ENCODE measurements at regions not wholly inside any gene's neighbourhood (a gene's known extent, or its start where the extent isn't known, plus 50 kb on each side); places are given as distances from the start of the nearest gene placed in this dataset.
A peak's percentile ranks its signal among the peaks of the same experiment; 100 is the strongest.

- H3K4me3 ChIP-seq (ENCODE audit: low read length): peak overlapping the region; percentile 34; the same call in 1 of the 2 replicates
- H3K4me1 ChIP-seq (ENCODE audit: control insufficient read depth, low read length): peaks cover 54% of the 10 kb centered on the region
- TF ChIP-seq, protein P1, sequence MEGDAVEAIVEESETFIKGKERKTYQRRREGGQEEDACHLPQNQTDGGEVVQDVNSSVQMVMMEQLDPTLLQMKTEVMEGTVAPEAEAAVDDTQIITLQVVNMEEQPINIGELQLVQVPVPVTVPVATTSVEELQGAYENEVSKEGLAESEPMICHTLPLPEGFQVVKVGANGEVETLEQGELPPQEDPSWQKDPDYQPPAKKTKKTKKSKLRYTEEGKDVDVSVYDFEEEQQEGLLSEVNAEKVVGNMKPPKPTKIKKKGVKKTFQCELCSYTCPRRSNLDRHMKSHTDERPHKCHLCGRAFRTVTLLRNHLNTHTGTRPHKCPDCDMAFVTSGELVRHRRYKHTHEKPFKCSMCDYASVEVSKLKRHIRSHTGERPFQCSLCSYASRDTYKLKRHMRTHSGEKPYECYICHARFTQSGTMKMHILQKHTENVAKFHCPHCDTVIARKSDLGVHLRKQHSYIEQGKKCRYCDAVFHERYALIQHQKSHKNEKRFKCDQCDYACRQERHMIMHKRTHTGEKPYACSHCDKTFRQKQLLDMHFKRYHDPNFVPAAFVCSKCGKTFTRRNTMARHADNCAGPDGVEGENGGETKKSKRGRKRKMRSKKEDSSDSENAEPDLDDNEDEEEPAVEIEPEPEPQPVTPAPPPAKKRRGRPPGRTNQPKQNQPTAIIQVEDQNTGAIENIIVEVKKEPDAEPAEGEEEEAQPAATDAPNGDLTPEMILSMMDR (IDR thresholded peaks at IDR 0.05; ENCODE audit: low read depth, low read length, poor library complexity, severe bottlenecking): no peak
- TF ChIP-seq EZH2phosphoT487 (IDR thresholded peaks at IDR 0.05; ENCODE audit: borderline replicate concordance, low read length): no peak
- H3K27ac ChIP-seq (ENCODE audit: low read depth, low read length): no peak overlapping the region
- H3F3A ChIP-seq (ENCODE audit: control insufficient read depth, insufficient read depth): peaks cover 6% of the 10 kb centered on the region; the same call in 1 of the 2 replicates
- peak overlapping the region; percentile 55 for H3K4me2 ChIP-seq (ENCODE audit: low read length)
- no peaks in the 10 kb centered on the region for H3K9me2 ChIP-seq (replicated peaks; ENCODE audit: control insufficient read depth, low read length)
- no peaks in the 10 kb centered on the region for H3K9me3 ChIP-seq (ENCODE audit: control insufficient read depth, insufficient read depth, low read length)
- H3K79me2 ChIP-seq (ENCODE audit: control insufficient read depth, low read length): no peaks in the 10 kb centered on the region
- no peaks in the 10 kb centered on the region for H3K27me3 ChIP-seq (ENCODE audit: control insufficient read depth, low read length)
- H3K36me3 ChIP-seq (ENCODE audit: control insufficient read depth, low read length): no peaks in the 10 kb centered on the region
- no peaks in the 10 kb centered on the region for H4K20me1 ChIP-seq (ENCODE audit: control insufficient read depth, insufficient read depth, low read depth, low read length)
These were observed 108.0 kb upstream of the TMEM170B start for GRCh38 chr6:11429577-11429976.

DNA sequence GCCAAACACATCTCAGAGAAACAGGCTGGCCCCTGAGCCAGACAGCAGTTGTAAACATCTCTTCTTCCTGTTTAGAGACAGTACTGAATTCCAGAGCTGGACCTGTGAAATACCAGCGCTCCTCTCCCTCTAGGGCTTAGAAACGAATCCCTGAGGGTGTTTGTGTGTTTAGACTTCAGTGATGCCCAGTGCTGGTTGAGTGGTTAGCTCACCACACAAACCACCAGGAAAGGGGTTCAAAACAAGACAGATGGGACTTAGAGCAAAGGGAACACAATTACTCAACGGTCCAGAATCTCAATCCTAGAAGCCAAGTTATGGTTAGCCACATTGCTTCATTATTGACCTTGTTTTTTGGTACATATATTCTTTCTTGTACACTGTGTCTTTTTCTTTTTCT lies 108.7 kb upstream of the TMEM170B start:
- H3K4me1 ChIP-seq (ENCODE audit: control insufficient read depth, low read length): peaks cover 52% of the 10 kb centered on the region

GRCh38 chr6:11428371-11428770 lies 109.2 kb upstream of the TMEM170B start:
- H3K4me2 ChIP-seq (ENCODE audit: low read length): peak overlapping the region; percentile 55
- no peaks in the 10 kb centered on the region for H3K79me2 ChIP-seq (ENCODE audit: control insufficient read depth, low read length)
- H3K27ac ChIP-seq (ENCODE audit: low read depth, low read length): 0 out of 2 replicates have a peak overlapping the region, but pooled peaks have one; percentile 10

More for the DNA sequence above, 108.7 kb upstream of the TMEM170B start:
- peak overlapping the region; percentile 55 for H3K4me2 ChIP-seq (ENCODE audit: low read length)
- no peak for TF ChIP-seq EZH2phosphoT487 (IDR thresholded peaks at IDR 0.05; ENCODE audit: borderline replicate concordance, low read length)
- TF ChIP-seq, protein P1 (IDR thresholded peaks at IDR 0.05; ENCODE audit: low read depth, low read length, poor library complexity, severe bottlenecking): no peak
- no peaks in the 10 kb centered on the region for H3K27me3 ChIP-seq (ENCODE audit: control insufficient read depth, low read length)
- H4K20me1 ChIP-seq (ENCODE audit: control insufficient read depth, insufficient read depth, low read depth, low read length): no peaks in the 10 kb centered on the region
- no peaks in the 10 kb centered on the region for H3K9me3 ChIP-seq (ENCODE audit: control insufficient read depth, insufficient read depth, low read length)
- no peaks in the 10 kb centered on the region for H3K36me3 ChIP-seq (ENCODE audit: control insufficient read depth, low read length)
- peaks cover 6% of the 10 kb centered on the region; the same call in 1 of the 2 replicates for H3F3A ChIP-seq (ENCODE audit: control insufficient read depth, insufficient read depth)
- H3K27ac ChIP-seq (ENCODE audit: low read depth, low read length): peak overlapping the region; percentile 10; the same call in 1 of the 2 replicates
- H3K4me3 ChIP-seq (ENCODE audit: low read length): peak overlapping the region; percentile 34
- H3K79me2 ChIP-seq (ENCODE audit: control insufficient read depth, low read length): no peaks in the 10 kb centered on the region
- H3K9me2 ChIP-seq (replicated peaks; ENCODE audit: control insufficient read depth, low read length): no peaks in the 10 kb centered on the region

More at GRCh38 chr6:11428371-11428770, 109.2 kb upstream of the TMEM170B start:
- H3K9me3 ChIP-seq (ENCODE audit: control insufficient read depth, insufficient read depth, low read length): no peaks in the 10 kb centered on the region
- H3K36me3 ChIP-seq (ENCODE audit: control insufficient read depth, low read length): no peaks in the 10 kb centered on the region
- H3K9me2 ChIP-seq (replicated peaks; ENCODE audit: control insufficient read depth, low read length): no peaks in the 10 kb centered on the region
- TF ChIP-seq EZH2phosphoT487 (IDR thresholded peaks at IDR 0.05; ENCODE audit: borderline replicate concordance, low read length): no peak
- TF ChIP-seq, protein P1 (IDR thresholded peaks at IDR 0.05; ENCODE audit: low read depth, low read length, poor library complexity, severe bottlenecking): no peak
- H3K4me3 ChIP-seq (ENCODE audit: low read length): peak overlapping the region; percentile 34; the same call in 1 of the 2 replicates
- H4K20me1 ChIP-seq (ENCODE audit: control insufficient read depth, insufficient read depth, low read depth, low read length): no peaks in the 10 kb centered on the region
- no peaks in the 10 kb centered on the region for H3K27me3 ChIP-seq (ENCODE audit: control insufficient read depth, low read length)
- peaks cover 6% of the 10 kb centered on the region; the same call in 1 of the 2 replicates for H3F3A ChIP-seq (ENCODE audit: control insufficient read depth, insufficient read depth)
- H3K4me1 ChIP-seq (ENCODE audit: control insufficient read depth, low read length): peaks cover 46% of the 10 kb centered on the region
